ENCODE measurements at regions not wholly inside any gene's neighbourhood (a gene's known extent, or its start where the extent isn't known, plus 50 kb on each side); places are given as distances from the start of the nearest gene placed in this dataset.
"Not testable (repeated sequence)": the region's sequence is repeated elsewhere in the genome, so short reads cannot be mapped to it uniquely, and the experiment has no call there.

DNA sequence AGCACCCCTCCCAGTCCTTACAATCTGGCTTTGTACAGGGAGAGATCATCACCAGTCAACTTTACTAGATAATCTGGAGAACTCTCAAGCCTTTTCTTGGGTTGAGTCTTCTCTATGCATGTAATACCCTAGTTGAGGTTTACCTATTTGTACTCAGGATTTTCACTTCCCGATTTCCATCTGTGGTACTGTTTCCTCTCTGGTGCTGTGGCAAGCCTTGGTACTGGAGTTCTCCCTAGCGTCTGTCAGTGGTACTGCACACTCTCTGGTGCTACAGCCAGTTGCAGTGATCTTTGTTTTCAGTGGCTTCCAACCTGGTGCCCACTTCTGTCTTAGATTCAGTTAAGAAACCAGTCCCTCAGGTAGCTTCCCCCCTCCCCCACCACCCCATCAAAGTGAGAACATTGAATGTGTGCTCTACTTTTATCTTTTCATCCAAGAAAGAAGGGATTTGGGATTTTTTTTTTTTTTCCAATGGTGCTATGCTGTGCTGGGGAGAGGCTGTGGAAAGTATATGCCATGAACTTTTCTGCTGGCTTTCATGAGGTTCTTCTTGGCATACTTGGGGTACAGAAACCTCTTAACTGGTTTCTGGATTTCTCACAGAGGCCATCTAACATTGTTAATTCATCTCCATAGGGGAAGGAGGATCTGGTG, 69.4 kb upstream of the EVL start:
- DNase-seq (ENCODE audit: low spot score) (peak; percentile 62), FAIRE-seq (no peak)

DNA sequence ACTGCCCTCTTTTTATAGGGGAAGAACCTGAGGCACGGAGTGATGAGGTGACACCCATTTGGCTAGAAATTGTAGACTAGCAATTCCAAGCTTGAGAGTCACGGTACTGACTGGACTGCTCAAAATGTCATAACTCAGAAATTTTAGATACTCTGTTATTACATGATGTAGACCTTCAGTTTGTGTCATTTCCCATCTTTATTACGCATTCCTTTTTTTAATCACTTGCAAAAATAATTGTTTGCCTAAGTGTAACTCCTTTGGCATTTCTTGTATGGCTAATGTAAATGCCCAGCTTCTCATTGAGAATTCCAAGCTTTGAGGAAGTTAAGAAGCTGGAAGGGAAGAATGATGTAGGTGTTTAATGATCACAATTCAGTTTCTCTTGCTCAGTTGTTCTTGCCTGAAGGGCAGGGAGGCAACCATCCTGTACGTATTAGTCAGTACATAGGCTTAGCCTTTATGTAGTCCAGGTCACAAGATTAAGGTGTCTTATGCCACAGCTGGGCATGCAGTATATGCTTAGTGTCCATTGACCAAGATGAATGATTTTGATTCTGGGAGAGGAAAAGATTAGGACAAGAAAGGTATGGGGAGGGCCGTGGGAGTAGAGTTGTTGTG, 68.2 kb upstream of the EVL start:
- FAIRE-seq (no peak), DNase-seq (ENCODE audit: low spot score) (no peak)

DNA sequence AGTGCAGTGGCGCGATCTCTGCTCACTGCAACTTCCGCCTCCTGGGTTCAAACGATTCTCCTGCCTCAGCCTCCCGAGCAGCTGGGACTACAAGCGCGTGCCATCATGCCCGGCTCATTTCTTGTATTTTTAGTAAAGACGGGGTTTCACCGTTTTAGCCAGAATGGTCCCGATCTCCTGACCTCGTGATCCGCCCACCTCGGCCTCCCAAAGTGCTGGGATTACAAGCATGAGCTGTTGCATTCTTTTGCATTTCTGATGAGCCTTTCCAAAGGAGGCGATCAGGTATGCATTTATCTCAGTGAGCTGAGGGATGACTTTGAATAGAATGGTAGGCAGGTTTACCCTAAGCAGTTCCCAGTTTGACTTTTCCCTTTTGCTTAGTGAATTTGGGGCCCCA, 64.8 kb upstream of the EVL start:
- FAIRE-seq; DNase-seq (ENCODE audit: low spot score): not testable (repeated sequence)

DNA sequence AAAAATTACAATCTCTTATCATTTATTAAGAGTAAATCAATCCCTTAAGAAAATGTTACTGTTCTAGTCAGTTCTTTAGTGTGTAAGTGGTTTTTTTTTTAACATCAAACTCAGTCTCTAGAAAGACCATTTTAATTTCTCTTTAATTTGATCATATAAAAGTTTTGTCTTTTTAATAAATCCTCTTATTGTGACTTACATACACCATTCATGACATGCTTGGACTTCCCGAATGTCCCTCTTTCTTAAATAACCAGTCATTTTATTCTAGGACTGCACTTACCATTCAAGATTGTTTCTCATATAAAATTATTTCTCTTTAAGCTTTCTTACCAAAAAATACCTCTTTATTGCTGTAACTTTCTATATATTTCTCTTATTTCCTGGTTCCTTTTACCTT, 60.8 kb upstream of the EVL start:
- DNase-seq (ENCODE audit: low spot score) (no peak), FAIRE-seq (no peak)

DNA sequence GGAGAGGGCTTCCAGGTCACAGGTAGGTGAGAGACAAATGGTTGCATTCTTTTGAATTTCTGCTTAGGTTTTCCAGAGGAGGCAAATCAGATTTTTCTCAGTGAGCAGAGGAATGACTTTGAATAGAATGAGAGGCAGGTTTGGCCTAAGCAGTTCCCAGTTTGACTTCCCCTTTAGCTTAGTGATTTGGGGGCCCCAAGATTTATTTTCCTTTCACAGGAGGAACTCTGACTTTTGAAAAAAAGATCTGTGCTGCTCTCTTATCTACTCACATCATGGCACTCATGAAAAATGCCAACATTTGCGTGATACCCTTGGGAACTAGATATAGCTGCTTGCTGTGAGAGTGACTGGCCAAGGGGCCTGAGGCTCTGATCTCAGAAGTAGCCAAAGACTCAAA, 58.0 kb upstream of the EVL start:
- DNase-seq (ENCODE audit: low spot score), result no peak
- FAIRE-seq, result no peak

DNA sequence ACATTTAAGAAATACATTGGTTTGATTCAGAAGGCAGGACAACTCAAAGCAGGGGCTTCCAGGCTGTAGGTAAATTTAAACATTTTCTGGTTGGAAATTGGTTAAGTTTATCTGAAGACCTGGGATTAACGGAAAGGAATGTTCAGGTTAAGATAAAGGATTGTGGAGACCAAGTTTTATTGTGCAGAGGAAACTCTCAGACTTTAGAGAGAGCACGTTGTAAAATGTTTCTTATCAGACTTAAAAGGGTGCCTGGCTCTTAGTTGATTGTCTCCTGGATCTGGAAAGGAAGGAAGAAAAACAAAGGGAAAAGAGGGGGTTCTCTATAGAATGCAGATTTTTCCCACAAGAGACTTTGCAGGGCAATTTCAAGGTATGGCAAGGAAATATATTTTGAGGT, 55.4 kb upstream of the EVL start:
- FAIRE-seq; DNase-seq (ENCODE audit: low spot score): not testable (repeated sequence)

DNA sequence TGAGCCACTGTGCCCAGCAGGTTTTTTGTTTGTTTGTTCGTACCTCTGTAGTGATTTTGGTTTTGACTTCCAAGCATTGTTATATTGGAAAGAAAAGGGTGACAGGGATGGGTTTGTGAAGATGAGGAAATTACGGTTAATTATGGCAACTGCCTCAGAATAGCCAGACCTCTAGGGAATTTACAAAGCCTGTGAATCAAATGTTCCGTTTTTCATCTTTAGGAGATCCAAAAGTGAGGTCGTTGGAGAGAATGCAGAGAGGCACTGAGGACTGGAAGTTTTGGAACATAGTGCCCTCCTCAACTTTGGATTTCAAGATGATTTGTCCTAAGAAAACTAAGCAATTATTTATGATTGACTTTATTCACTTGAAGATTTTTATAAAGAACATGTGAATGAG, 54.5 kb upstream of the EVL start:
- no peak for FAIRE-seq
- no peak for DNase-seq (ENCODE audit: low spot score)

DNA sequence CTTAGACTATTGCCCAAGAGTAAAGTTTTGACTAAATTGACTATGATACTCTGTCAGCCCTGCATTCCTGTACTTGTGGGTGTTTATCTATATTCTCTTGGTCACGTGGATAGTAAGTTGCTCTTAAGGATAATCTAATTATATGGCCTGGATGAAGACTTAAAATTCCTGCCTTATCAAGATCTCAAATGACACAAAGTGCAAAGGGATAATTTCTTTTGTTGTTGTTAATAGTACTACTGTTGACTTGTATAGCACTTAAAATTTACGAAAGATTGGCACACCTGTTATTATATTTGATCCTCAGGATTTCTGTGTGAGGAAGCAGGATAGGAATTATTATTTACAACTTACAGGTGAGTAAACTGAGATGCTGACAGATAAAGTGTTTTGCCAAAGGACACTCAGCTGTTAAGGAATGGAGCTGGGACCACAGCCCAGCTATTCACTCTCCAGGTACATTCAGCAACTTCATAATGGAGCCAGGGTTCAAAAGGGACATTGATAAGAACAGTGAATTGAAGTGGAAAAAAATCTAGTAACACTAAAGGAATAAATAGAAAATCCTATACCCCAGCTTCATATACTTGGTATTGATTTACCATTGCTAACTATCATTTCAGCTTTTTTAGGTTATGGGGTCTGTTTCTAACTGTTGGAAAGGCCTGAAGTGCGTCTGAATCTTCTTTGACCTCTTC, 53.4 kb upstream of the EVL start:
- FAIRE-seq, result no peak

DNA sequence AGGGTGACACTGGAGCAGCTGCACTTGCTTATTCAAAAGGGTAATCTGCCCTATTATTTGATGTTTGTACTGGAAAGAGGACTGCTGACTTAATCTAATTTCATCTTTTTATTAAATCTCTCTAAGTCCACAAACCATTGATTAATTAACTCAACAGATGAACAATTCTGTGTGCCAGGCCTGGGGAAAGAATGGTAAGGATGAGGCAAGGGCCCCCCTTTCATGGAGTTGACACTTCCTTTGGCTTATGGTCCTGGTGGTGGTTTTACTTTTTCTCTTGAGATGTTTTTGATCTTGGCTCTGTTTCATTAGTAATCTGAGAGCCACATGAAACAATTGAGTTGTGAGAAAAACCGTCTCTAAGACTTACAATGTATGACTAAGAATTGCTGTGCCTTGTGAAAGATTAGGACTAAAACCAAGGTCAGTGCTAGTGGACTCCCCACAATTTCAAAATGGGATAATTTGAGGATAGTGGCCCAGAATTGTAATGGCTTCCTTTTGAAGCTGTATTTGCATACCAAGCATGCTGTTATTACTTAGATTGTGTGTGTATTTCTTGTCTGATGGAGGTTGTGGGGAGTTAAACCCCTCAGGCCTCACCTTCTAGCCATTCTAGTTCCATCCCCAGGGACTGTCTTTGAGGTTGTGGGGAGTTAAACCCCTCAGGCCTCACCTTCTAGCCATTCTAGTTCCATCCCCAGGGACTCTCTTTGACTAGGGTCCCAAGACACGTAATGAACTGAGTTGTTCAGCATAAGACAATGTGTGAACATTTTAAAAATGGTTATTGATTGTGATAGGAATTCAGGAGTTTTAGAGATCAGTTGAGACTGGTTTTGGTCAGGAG, 52.5 kb upstream of the EVL start:
- DNase-seq (ENCODE audit: low spot score) (no peak), FAIRE-seq (no peak)

More for the DNA sequence above, 53.4 kb upstream of the EVL start:
- no peak for DNase-seq (ENCODE audit: low spot score)

DNA sequence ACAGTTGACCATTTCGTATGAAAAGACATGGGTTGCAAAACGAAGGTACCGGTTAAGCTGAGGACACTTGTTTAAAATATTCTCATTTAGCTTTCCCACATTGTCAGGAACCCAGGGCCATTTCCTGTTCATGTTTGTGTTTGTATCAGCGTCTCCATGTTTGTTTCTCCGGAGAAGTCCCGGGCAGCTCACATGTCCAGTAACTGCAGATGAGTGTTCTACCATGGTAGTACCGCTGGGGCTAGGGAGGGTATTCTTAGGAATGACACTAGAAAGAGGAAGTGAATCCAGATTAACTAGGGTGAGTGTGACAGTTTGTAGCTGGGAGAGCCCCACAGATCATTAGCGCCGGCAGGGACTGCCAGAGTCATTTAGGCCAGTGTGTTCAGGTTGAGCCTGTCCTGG, 50.0 kb upstream of the EVL start:
- FAIRE-seq (no peak), DNase-seq (ENCODE audit: low spot score) (no peak)

Data from urothelium cell line (cell line).